ENCODE measurements at regions not wholly inside any gene's neighbourhood (a gene's known extent, or its start where the extent isn't known, plus 50 kb on each side); places are given as distances from the start of the nearest gene placed in this dataset.

DNA sequence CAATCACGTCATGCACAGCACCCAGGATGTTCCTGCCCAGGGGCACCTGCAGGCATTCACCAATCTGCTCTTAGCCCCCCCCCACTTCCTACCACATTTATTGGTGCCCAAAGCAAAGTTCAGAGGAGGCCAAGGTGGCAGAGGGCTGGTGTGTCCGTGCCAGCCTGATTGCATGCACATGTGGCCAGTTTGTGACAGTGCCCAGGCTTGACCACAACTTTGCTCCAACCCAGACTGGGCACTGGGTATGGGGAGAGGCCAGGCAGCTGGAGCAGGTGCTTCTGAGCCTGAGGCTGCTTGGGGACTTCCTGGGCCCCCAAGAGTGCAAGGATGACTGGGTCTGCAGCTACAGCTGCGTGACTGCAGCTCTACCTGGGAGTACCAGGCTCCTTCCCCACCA lies 192.3 kb upstream of the BCHE start:
- H3K27ac ChIP-seq (ENCODE audit: low read depth in 1 of 2, low read length in 2 of 2) = no peak overlapping the region
- WGBS (ENCODE audit: insufficient coverage) = 64% methylated on average over 3 of the region's 3 CpGs
- Mint-ChIP-seq H3K27ac (no peak overlapping the region), H3K27me3 (ENCODE audit: low read depth in 3 of 3) (no peaks in the 10 kb centered on the region), H3K4me3 (no peak overlapping the region), H3K9me3 (peaks cover 10 to 30% (median 21%) of the 10 kb centered on the region in 7 donors), H3K36me3 (no peaks in the 10 kb centered on the region), H3K4me1 (no peaks in the 10 kb centered on the region)
- H3K4me1 ChIP-seq (ENCODE audit: control insufficient read depth in 1 of 2, insufficient read depth in 2 of 2, low read length in 2 of 2) = no peaks in the 10 kb centered on the region
- no peaks in the 10 kb centered on the region for H4K20me1 ChIP-seq (ENCODE audit: insufficient read depth, low read length)
- H3K9ac ChIP-seq (ENCODE audit: insufficient read depth, low read length, poor library complexity, severe bottlenecking) = no peak overlapping the region
- H3K36me3 ChIP-seq (replicated peaks in 1 of 2; ENCODE audit: control insufficient read depth in 1 of 2, insufficient read depth in 2 of 2, low read length in 2 of 2) = no peaks in the 10 kb centered on the region
- no peak overlapping the region for H3K4me3 ChIP-seq (replicated peaks in 1 of 3; ENCODE audit: low read depth in 2 of 3, low read length in 3 of 3)
- TF ChIP-seq, protein P1, sequence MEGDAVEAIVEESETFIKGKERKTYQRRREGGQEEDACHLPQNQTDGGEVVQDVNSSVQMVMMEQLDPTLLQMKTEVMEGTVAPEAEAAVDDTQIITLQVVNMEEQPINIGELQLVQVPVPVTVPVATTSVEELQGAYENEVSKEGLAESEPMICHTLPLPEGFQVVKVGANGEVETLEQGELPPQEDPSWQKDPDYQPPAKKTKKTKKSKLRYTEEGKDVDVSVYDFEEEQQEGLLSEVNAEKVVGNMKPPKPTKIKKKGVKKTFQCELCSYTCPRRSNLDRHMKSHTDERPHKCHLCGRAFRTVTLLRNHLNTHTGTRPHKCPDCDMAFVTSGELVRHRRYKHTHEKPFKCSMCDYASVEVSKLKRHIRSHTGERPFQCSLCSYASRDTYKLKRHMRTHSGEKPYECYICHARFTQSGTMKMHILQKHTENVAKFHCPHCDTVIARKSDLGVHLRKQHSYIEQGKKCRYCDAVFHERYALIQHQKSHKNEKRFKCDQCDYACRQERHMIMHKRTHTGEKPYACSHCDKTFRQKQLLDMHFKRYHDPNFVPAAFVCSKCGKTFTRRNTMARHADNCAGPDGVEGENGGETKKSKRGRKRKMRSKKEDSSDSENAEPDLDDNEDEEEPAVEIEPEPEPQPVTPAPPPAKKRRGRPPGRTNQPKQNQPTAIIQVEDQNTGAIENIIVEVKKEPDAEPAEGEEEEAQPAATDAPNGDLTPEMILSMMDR (IDR thresholded peaks at IDR 0.05) = no peak
- H3K27me3 ChIP-seq (ENCODE audit: control insufficient read depth in 2 of 2, insufficient read depth in 2 of 2, low read length in 2 of 2) = no peaks in the 10 kb centered on the region
- H3K9me3 ChIP-seq (replicated peaks in 1 of 2; ENCODE audit: control insufficient read depth in 1 of 2, insufficient read depth in 1 of 2, low read length in 2 of 2) = peaks cover 12 to 21% of the 10 kb centered on the region in 2 donors
- no peak for DNase-seq
- H3K79me2 ChIP-seq (ENCODE audit: insufficient read depth, low read length) = no peaks in the 10 kb centered on the region
- intact Hi-C loops (cut with micrococcal nuclease) = no loop called here
- no peak overlapping the region for H3K4me2 ChIP-seq (replicated peaks; ENCODE audit: extremely low read depth, low read length, poor library complexity, severe bottlenecking)
- H2AFZ ChIP-seq (ENCODE audit: insufficient read depth, low read depth, low read length, poor library complexity, severe bottlenecking) = no peak overlapping the region

DNA sequence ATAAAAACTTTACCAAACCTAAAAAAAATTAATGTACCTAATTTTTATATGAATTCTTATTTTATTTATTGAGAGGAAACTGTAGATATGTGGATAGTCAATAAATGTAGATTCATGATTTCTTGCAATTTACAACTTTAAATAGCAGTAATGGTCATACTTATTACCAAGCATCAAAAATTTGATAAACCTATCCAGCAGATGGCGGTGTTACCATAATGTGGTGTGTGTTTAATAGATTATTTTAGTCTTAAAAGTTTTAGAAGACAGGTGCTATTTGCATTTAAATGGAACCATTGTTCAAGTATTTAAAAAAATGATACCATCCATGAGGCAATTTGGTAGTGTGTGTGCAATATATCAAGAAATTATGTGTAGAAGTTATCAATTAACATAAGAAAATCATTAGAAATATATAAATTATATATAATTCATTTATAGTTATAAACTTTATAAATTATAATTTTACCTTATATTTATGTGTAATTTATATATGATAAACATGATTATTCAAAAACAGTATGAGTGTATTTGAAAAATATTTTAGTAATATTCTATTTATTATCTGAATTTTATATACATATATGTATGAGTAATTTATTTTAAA lies 176.0 kb upstream of the BCHE start:
- Mint-ChIP-seq H3K27me3 (ENCODE audit: low read depth in 3 of 3) (no peaks in the 10 kb centered on the region), H3K4me3 (no peak overlapping the region), H3K9me3 (peaks cover 0 to 5% (median 0%) of the 10 kb centered on the region in 7 donors), H3K36me3 (no peaks in the 10 kb centered on the region), H3K27ac (no peak overlapping the region), H3K4me1 (no peaks in the 10 kb centered on the region)
- intact Hi-C loops (cut with micrococcal nuclease) = no loop called here
- H3K4me3 ChIP-seq (replicated peaks in 1 of 3; ENCODE audit: low read depth in 2 of 3, low read length in 3 of 3) = no peak overlapping the region
- no peak overlapping the region for H2AFZ ChIP-seq (ENCODE audit: insufficient read depth, low read depth, low read length, poor library complexity, severe bottlenecking)
- no peak overlapping the region for H3K4me2 ChIP-seq (replicated peaks; ENCODE audit: extremely low read depth, low read length, poor library complexity, severe bottlenecking)
- no peaks in the 10 kb centered on the region for H3K9me3 ChIP-seq (replicated peaks in 1 of 2; ENCODE audit: control insufficient read depth in 1 of 2, insufficient read depth in 1 of 2, low read length in 2 of 2)
- H3K27me3 ChIP-seq (ENCODE audit: control insufficient read depth in 2 of 2, insufficient read depth in 2 of 2, low read length in 2 of 2) = no peaks in the 10 kb centered on the region
- no peak overlapping the region for H3K27ac ChIP-seq (ENCODE audit: low read depth in 1 of 2, low read length in 2 of 2)
- no peaks in the 10 kb centered on the region for H4K20me1 ChIP-seq (ENCODE audit: insufficient read depth, low read length)
- no peak overlapping the region for H3K9ac ChIP-seq (ENCODE audit: insufficient read depth, low read length, poor library complexity, severe bottlenecking)
- H3K4me1 ChIP-seq (ENCODE audit: control insufficient read depth in 1 of 2, insufficient read depth in 2 of 2, low read length in 2 of 2) = no peaks in the 10 kb centered on the region
- H3K36me3 ChIP-seq (replicated peaks in 1 of 2; ENCODE audit: control insufficient read depth in 1 of 2, insufficient read depth in 2 of 2, low read length in 2 of 2) = no peaks in the 10 kb centered on the region
- TF ChIP-seq, protein P1 (IDR thresholded peaks at IDR 0.05) = no peak
- H3K79me2 ChIP-seq (ENCODE audit: insufficient read depth, low read length) = no peaks in the 10 kb centered on the region
- WGBS (ENCODE audit: insufficient coverage) = no CpG with 5 or more reads among the region's 1 CpG
- DNase-seq = no peak

Measured in CD14-positive monocyte (primary cell).